GM12891 (cell line): ENCODE measurements at regions not wholly inside any gene's neighbourhood (a gene's known extent, or its start where the extent isn't known, plus 50 kb on each side); places are given as distances from the start of the nearest gene placed in this dataset.

ENCODE experiments used
- PAX5 ChIP-seq: IDR thresholded peaks from 2 replicates; pipeline ENCODE4 v1.6.1; 2011; ENCODE audit warnings: low read length, moderate library complexity, mild to moderate bottlenecking; ENCODE audit not compliant: insufficient read depth, severe bottlenecking
- POLR2AphosphoS5 ChIP-seq: IDR thresholded peaks from 2 replicates; pipeline ENCODE4 v1.6.1; 2011; ENCODE audit warnings: low read depth, low read length, control low read depth
- SPI1 ChIP-seq: IDR thresholded peaks from 2 replicates; pipeline ENCODE4 v1.6.1; 2011; ENCODE audit warnings: low read depth, low read length, control low read depth
- TAF1 ChIP-seq: IDR thresholded peaks from 2 replicates; pipeline ENCODE4 v1.6.1; 2011; ENCODE audit warnings: low read depth, low read length, control low read depth

GRCh38 chr7:23959821-23960220 is 249.8 kb downstream of the STK31 start:
- TF ChIP-seq TAF1 = no peak
- TF ChIP-seq SPI1 = no peak
- TF ChIP-seq POLR2AphosphoS5 = no peak
- no peak for TF ChIP-seq PAX5
